VCaP (cell line): ENCODE measurements at regions not wholly inside any gene's neighbourhood (a gene's known extent, or its start where the extent isn't known, plus 50 kb on each side); places are given as distances from the start of the nearest gene placed in this dataset.

Experiments used
- H3K27ac ChIP-seq: fragments of 450-650 bp; 2 replicates; pipeline ENCODE4 v1.5.1; 2017
- CTCF ChIP-seq: fragments of 450-650 bp; conservative IDR thresholded peaks from 2 replicates; pipeline ENCODE4 v1.5.1; 2017; ENCODE audit warnings: mild to moderate bottlenecking, moderate library complexity

- H3K27ac ChIP-seq: no peak overlapping the region
- TF ChIP-seq CTCF: no peak
Observed at GRCh38 chr11:111167666-111168065, 77.9 kb upstream of the POU2AF2 start.

- TF ChIP-seq CTCF: no peak
- H3K27ac ChIP-seq: no peak overlapping the region
Observed at GRCh38 chr11:111166598-111166997, 78.9 kb upstream of the POU2AF2 start.

GRCh38 chr11:111162305-111162704, 83.2 kb upstream of the POU2AF2 start:
- TF ChIP-seq CTCF: no peak
- H3K27ac ChIP-seq: no peak overlapping the region

GRCh38 chr11:111157571-111157970, 88.0 kb upstream of the POU2AF2 start:
- no peak for TF ChIP-seq CTCF
- no peak overlapping the region for H3K27ac ChIP-seq

- H3K27ac ChIP-seq: no peak overlapping the region
- no peak for TF ChIP-seq CTCF
Observed at GRCh38 chr11:111155021-111155420, 90.5 kb upstream of the POU2AF2 start.

- no peak for TF ChIP-seq CTCF
Observed at GRCh38 chr11:111153194-111153593, 92.3 kb upstream of the POU2AF2 start.

GRCh38 chr11:111148953-111149352, 96.6 kb upstream of the POU2AF2 start:
- no peak overlapping the region for H3K27ac ChIP-seq
- TF ChIP-seq CTCF: no peak

More at GRCh38 chr11:111153194-111153593, 92.3 kb upstream of the POU2AF2 start:
- no peak overlapping the region for H3K27ac ChIP-seq

GRCh38 chr11:111148121-111148520, 97.4 kb upstream of the POU2AF2 start:
- no peak for TF ChIP-seq CTCF
- H3K27ac ChIP-seq: no peak overlapping the region
